ENCODE measurements at regions not wholly inside any gene's neighbourhood (a gene's known extent, or its start where the extent isn't known, plus 50 kb on each side); places are given as distances from the start of the nearest gene placed in this dataset.

DNA sequence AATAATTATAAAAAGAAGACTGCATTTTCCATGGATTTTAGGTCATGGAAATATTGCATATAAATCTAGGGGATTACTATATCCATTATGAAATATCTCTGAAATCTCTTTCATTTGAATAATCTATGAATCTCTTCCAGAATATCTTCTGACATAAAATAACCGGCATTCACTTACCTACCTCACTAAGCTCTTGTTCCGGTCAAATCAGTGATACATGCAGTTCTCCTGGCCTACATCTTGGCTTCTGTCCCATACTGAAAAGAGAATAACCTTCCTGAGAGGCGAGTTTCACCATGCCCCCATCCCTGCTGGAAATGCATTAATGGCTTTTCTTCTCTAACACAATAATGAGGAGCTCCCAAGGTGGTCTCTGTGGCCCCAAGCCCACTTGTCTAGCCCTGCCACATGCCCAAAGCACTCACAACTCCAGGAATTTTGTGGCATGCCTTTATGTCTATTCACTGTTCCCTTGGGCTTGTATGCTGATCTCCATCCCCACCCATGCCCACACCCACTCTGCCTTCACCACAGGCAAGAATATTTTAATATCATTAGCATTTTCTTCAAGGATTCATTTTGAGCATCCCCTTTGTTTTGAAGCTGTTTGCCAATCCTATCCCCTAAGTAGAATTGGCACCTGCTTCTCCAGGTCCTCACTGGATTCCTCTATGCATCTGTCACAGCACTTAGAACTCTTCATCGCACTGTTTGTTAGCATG is 401.6 kb downstream of the COG6 start:
- Histone ChIP-seq H3K4me3 (ENCODE audit: low read length) (no peak overlapping the region), H3K9me3 (ENCODE audit: low read length) (no peaks in the 10 kb centered on the region), H3K27me3 (ENCODE audit: insufficient read depth, low read length, poor library complexity, severe bottlenecking) (no peaks in the 10 kb centered on the region), H3K27ac (ENCODE audit: low read depth, low read length) (no peak overlapping the region), H3K36me3 (ENCODE audit: insufficient read depth, low read length) (no peaks in the 10 kb centered on the region), H3K4me1 (ENCODE audit: insufficient read depth, low read length) (no peaks in the 10 kb centered on the region)
- no peak for DNase-seq
- Mint-ChIP-seq H3K27me3 (peaks cover 3 to 6% of the 10 kb centered on the region in 2 donors), H3K9me3 (peaks cover 0 to 4% (median 0%) of the 10 kb centered on the region in 5 donors), H3K36me3 (no peaks in the 10 kb centered on the region), H3K27ac (no peak overlapping the region), H3K4me3 (no peak overlapping the region), H3K4me1 (peaks cover 3 to 5% (median 5%) of the 10 kb centered on the region in 3 donors)
- CTCF ChIA-PET: interaction anchor here (0.8 kb wide), 1 partner anchor 12 kb away, joined by 3 read pairs; no protein-coding TSS in a partner anchor
- POLR2A ChIA-PET: no interaction called here

DNA sequence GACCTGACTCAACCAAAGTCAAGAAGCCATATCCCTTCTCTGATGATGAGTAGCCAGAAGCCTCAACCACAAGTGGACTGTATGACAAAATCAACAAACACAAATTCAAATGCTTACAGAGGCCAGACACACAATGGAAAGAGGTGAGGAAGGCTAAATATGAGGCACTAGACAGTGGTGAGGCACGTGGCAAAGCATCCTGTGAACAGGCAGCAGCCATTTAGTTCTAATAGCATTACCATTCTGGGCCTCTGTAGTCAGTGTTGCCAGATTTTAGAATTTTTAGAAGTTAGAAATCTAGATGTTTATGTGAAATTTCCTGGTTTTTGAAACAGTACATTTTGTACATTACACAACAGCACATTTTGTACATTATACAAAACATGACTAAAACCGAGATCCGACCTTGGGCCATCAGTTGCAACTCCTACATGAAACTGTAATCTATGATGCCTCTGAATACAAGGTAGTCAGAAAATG is 403.3 kb downstream of the COG6 start:
- ChIA-PET POLR2A (no interaction called here), CTCF (no interaction called here)
- DNase-seq: no peak
- no peaks in the 10 kb centered on the region for H3K27me3 ChIP-seq (ENCODE audit: insufficient read depth, low read length, poor library complexity, severe bottlenecking)
- no peak overlapping the region for H3K27ac ChIP-seq (ENCODE audit: low read depth, low read length)
- Mint-ChIP-seq H3K36me3 (no peaks in the 10 kb centered on the region), H3K4me3 (no peak overlapping the region), H3K4me1 (peaks cover 3 to 8% (median 5%) of the 10 kb centered on the region in 3 donors), H3K9me3 (peaks cover 0 to 4% (median 0%) of the 10 kb centered on the region in 5 donors), H3K27me3 (peaks cover 0 to 3% of the 10 kb centered on the region in 2 donors), H3K27ac (no peak overlapping the region)
- no peaks in the 10 kb centered on the region for H3K36me3 ChIP-seq (ENCODE audit: insufficient read depth, low read length)
- no peaks in the 10 kb centered on the region for H3K9me3 ChIP-seq (ENCODE audit: low read length)
- H3K4me3 ChIP-seq (ENCODE audit: low read length): no peak overlapping the region
- no peaks in the 10 kb centered on the region for H3K4me1 ChIP-seq (ENCODE audit: insufficient read depth, low read length)

DNA sequence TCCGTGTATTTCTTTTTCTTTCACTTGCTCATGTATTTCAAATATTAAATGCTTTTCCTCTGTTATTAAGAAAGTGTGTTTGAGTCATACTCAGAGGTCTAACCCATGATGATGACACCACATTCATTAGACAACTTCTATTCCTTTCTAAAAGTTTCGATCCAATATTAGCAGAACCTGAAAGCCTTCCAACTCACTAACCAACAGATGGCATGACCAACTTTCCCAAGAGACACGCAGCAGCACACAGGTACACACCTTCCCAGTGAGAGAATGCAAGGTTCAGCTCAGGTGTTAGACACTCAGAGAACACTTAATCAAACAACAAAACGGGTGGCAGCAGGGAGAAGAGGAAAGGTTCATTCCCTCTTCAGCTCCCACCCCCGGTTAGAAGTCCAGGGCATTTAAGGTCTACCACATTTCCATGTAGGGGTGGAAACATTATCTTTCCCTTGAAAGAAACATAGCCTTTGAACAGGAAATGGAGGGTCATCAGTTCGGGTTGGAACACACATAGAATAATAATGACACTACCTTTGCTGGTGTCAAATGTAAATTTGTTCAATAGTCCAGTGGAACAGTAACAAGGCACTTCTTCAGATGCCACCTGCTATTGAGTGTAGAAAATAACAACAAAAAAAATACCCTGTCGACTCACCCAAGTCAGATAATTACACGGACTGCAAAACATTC is 404.2 kb downstream of the COG6 start:
- Histone ChIP-seq H3K36me3 (ENCODE audit: insufficient read depth, low read length) (no peaks in the 10 kb centered on the region), H3K4me3 (ENCODE audit: low read length) (no peak overlapping the region), H3K9me3 (ENCODE audit: low read length) (no peaks in the 10 kb centered on the region), H3K4me1 (ENCODE audit: insufficient read depth, low read length) (no peaks in the 10 kb centered on the region), H3K27ac (ENCODE audit: low read depth, low read length) (no peak overlapping the region), H3K27me3 (ENCODE audit: insufficient read depth, low read length, poor library complexity, severe bottlenecking) (no peaks in the 10 kb centered on the region)
- no peaks in the 10 kb centered on the region for H3K9me3 Mint-ChIP-seq
- no peak overlapping the region for H3K4me3 Mint-ChIP-seq
- CTCF ChIA-PET: interaction anchor here (0.8 kb wide), 1 partner anchor 10 kb away, joined by 4 read pairs; no protein-coding TSS in a partner anchor
- H3K27ac Mint-ChIP-seq: no peak overlapping the region
- POLR2A ChIA-PET: no interaction called here
- H3K27me3 Mint-ChIP-seq: peaks cover under 1 to 3% of the 10 kb centered on the region in 2 donors
- peaks cover 3 to 8% (median 5%) of the 10 kb centered on the region in 3 donors for H3K4me1 Mint-ChIP-seq
- no peaks in the 10 kb centered on the region for H3K36me3 Mint-ChIP-seq
- DNase-seq: no peak

DNA sequence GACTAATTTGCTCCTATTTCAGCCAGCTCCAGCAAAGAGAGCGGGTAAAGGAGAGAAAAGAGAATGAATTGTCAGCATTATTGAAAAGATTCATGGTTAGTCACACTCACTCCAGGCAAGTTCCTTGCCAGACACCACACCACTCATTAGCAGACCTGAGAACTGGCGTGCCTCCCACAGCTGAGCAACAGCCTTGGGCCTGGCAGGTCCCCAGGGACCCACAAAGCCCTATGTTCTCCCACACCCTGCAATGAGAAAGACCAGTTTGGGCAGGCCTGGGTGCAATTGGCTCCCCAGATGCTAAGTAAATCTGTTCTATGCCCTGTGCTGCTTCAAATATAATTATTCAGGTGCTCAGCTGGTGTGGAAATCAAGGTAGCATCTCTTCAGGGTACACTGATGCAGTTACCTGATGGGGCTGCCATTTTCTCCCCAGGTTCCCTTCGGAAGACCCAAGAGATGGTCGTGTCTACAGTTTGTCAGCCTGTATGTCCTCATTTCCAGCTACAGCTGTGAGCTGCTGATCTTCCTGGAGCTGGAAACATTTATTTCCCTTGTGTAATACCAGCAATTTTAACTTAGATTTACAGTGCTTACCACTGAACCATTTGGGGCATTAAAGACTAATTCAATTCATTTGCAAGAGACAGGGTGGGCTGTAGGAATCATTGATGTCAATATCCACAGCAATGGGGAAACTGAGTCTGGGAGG is 405.0 kb downstream of the COG6 start:
- POLR2A ChIA-PET: interaction anchor here (0.5 kb wide), 1 partner anchor 347 kb away, joined by 3 read pairs; no protein-coding TSS in a partner anchor

DNA sequence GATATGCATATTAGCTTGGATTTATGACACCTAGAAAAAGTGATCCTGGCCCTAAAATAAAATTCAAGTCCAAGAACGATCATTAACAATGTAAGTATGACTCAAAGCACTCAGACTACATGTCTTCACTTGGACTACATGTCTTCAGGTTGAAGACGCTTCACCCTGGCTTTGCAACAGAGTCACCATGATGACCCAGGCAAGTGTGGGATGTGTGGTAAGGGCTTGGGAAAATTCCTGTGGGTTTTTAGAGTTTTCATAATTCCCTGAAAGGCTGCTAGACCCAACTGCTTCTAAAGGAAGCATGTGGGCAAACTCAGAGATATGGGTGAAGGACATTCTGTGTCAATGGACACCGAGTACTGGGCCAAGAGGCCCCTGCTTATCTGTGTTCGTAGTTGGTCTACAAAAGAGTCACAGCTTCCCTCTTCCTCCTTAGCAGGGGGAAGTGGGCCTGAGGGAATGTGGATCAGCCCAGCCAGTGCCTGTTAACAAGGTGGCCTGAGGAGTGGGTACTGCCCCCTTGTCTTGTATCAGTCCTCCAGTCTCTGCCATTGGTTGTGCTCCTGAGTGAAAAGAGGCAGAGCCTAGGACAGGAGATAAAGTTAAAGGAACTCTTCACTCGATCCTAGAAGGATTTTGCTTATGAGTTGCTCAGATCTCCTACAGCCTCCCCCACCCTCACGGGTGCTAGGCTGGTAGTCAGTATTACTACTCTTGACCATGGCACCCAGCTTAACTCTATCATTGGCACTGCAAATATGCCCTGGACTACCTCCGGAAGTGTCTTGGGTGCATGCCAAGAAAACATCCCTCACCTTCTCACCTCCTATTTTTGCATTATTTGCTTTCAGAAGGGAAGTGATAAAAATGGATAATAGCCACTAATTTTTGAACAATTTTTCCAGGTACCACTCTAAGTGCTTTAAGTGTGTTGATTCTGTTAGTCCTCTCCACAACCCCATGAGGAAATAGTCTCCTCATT is 406.3 kb downstream of the COG6 start:
- Mint-ChIP-seq H3K27me3 (peaks cover 3 to 4% of the 10 kb centered on the region in 2 donors), H3K36me3 (no peaks in the 10 kb centered on the region), H3K9me3 (no peaks in the 10 kb centered on the region), H3K27ac (no peak overlapping the region), H3K4me3 (no peak overlapping the region), H3K4me1 (peaks cover 3 to 8% (median 5%) of the 10 kb centered on the region in 3 donors)
- Histone ChIP-seq H3K9me3 (ENCODE audit: low read length) (no peaks in the 10 kb centered on the region), H3K36me3 (ENCODE audit: insufficient read depth, low read length) (no peaks in the 10 kb centered on the region), H3K4me1 (ENCODE audit: insufficient read depth, low read length) (no peaks in the 10 kb centered on the region), H3K27me3 (ENCODE audit: insufficient read depth, low read length, poor library complexity, severe bottlenecking) (no peaks in the 10 kb centered on the region), H3K27ac (ENCODE audit: low read depth, low read length) (no peak overlapping the region), H3K4me3 (ENCODE audit: low read length) (no peak overlapping the region)
- DNase-seq: no peak
- CTCF ChIA-PET: interaction anchor here (1.0 to 1.3 kb wide), 2 partner anchors 8 to 623 kb away, joined by 3 to 8 read pairs; no protein-coding TSS in a partner anchor
- POLR2A ChIA-PET: interaction anchor here (0.5 kb wide), 1 partner anchor 346 kb away, joined by 3 read pairs; no protein-coding TSS in a partner anchor

More for the DNA sequence above, 405.0 kb downstream of the COG6 start:
- CTCF ChIA-PET: interaction anchor here (0.8 to 1.3 kb wide), 4 partner anchors 9 to 624 kb away, joined by 3 to 8 read pairs (median 4); no protein-coding TSS in a partner anchor
- Histone ChIP-seq H3K4me1 (ENCODE audit: insufficient read depth, low read length) (no peaks in the 10 kb centered on the region), H3K27ac (ENCODE audit: low read depth, low read length) (no peak overlapping the region), H3K4me3 (ENCODE audit: low read length) (no peak overlapping the region), H3K27me3 (ENCODE audit: insufficient read depth, low read length, poor library complexity, severe bottlenecking) (no peaks in the 10 kb centered on the region), H3K36me3 (ENCODE audit: insufficient read depth, low read length) (no peaks in the 10 kb centered on the region), H3K9me3 (ENCODE audit: low read length) (no peaks in the 10 kb centered on the region)
- Mint-ChIP-seq H3K4me3 (no peak overlapping the region), H3K36me3 (no peaks in the 10 kb centered on the region), H3K27ac (peak overlapping the region in 2 of 8 donors; percentile 13 to 35), H3K9me3 (no peaks in the 10 kb centered on the region), H3K4me1 (peaks cover 3 to 8% (median 5%) of the 10 kb centered on the region in 3 donors), H3K27me3 (peaks cover 3 to 4% of the 10 kb centered on the region in 2 donors)
- no peak for DNase-seq

DNA sequence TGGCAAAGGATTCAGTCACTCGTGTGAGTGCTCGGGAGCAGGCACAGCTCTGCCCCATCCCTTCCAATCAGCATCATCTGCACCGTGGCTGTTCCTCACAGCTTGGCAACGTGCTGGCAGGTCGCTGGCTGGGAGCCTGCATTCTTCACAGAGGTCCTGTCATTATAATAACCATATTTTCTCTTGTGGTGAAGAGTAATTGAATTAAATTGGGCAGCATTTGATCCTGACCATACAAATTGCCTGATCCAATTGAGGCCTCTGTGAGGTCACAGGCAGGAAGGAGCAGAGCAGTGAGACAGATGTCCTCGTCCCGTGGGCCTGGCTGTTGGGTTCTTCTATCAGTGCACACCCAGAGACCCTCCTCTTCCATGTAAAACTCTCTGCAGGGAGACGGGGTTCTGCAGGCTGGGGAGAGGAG is 407.8 kb downstream of the COG6 start:
- Mint-ChIP-seq H3K27ac (no peak overlapping the region), H3K4me3 (no peak overlapping the region), H3K27me3 (peaks cover 0 to 4% of the 10 kb centered on the region in 2 donors), H3K4me1 (peaks cover 3 to 8% (median 5%) of the 10 kb centered on the region in 3 donors), H3K36me3 (no peaks in the 10 kb centered on the region), H3K9me3 (no peaks in the 10 kb centered on the region)
- ChIA-PET POLR2A (no interaction called here), CTCF (no interaction called here)
- H3K9me3 ChIP-seq (ENCODE audit: low read length): no peaks in the 10 kb centered on the region
- no peaks in the 10 kb centered on the region for H3K4me1 ChIP-seq (ENCODE audit: insufficient read depth, low read length)
- no peaks in the 10 kb centered on the region for H3K27me3 ChIP-seq (ENCODE audit: insufficient read depth, low read length, poor library complexity, severe bottlenecking)
- H3K4me3 ChIP-seq (ENCODE audit: low read length): no peak overlapping the region
- no peak for DNase-seq
- no peaks in the 10 kb centered on the region for H3K36me3 ChIP-seq (ENCODE audit: insufficient read depth, low read length)
- no peak overlapping the region for H3K27ac ChIP-seq (ENCODE audit: low read depth, low read length)

DNA sequence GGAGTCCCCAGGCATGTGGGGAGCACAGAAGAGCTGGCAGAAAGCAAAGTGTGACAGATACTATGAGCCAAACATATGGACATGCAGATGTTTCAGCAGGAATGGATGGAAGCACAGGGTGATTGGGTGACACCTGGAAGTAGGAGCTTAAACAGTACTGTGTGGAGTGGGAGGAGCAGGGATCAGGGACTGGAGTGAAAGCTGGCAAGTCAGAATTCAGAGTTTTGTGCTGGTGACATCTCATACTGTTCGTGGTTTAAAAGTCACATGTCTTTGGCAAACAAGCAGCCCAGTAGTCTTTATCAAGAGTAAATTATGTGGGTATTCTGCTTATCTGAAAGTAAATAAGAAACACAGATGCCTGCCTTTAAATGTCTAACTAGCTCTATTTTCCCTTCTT is 408.2 kb downstream of the COG6 start:
- ChIA-PET POLR2A (no interaction called here), CTCF (no interaction called here)
- no peaks in the 10 kb centered on the region for H3K36me3 ChIP-seq (ENCODE audit: insufficient read depth, low read length)
- no peak overlapping the region for H3K4me3 ChIP-seq (ENCODE audit: low read length)
- no peaks in the 10 kb centered on the region for H3K27me3 ChIP-seq (ENCODE audit: insufficient read depth, low read length, poor library complexity, severe bottlenecking)
- Mint-ChIP-seq H3K36me3 (no peaks in the 10 kb centered on the region), H3K27ac (no peak overlapping the region), H3K4me1 (peaks cover 3 to 6% (median 5%) of the 10 kb centered on the region in 3 donors), H3K27me3 (peaks cover 0 to 4% of the 10 kb centered on the region in 2 donors), H3K9me3 (no peaks in the 10 kb centered on the region), H3K4me3 (no peak overlapping the region)
- no peak overlapping the region for H3K27ac ChIP-seq (ENCODE audit: low read depth, low read length)
- no peaks in the 10 kb centered on the region for H3K9me3 ChIP-seq (ENCODE audit: low read length)
- DNase-seq: no peak
- no peaks in the 10 kb centered on the region for H3K4me1 ChIP-seq (ENCODE audit: insufficient read depth, low read length)

Measured in CD8-positive, alpha-beta memory T cell (primary cell).